Stimulated activated naive CD8-positive, alpha-beta T cell treated with anti-CD3 and anti-CD28 coated beads, Interleukin-15, Interleukin-2, amounts not matched to agents 100 U/mL and 50 U/mL, for 24 hours (primary cell): ENCODE measurements at regions not wholly inside any gene's neighbourhood (a gene's known extent, or its start where the extent isn't known, plus 50 kb on each side); places are given as distances from the start of the nearest gene placed in this dataset.

ENCODE experiments used
- ATAC-seq: fragments of 150-1000 bp; cut with Tn5 transposase; one replicate; pipeline ENCODE4 v1.10.0; 2021
- DNase-seq: peaks from one replicate; pipeline ENCODE4 v3.0.0; 2021

GRCh38 chr2:177058747-177059146, 153.8 kb upstream of the HNRNPA3 start:
- ATAC-seq = no peak

GRCh38 chr2:177059293-177059692, 153.3 kb upstream of the HNRNPA3 start:
- no peak for ATAC-seq
- no peak for DNase-seq

More at GRCh38 chr2:177058747-177059146, 153.8 kb upstream of the HNRNPA3 start:
- no peak for DNase-seq

GRCh38 chr2:177063331-177063730, 149.3 kb upstream of the HNRNPA3 start:
- no peak for DNase-seq
- no peak for ATAC-seq

- no peak for ATAC-seq
Observed at GRCh38 chr2:177064422-177064821, 148.2 kb upstream of the HNRNPA3 start.

GRCh38 chr2:177068967-177069366, 143.6 kb upstream of the HNRNPA3 start:
- peak; percentile 45 for ATAC-seq
- no peak for DNase-seq

More at GRCh38 chr2:177064422-177064821, 148.2 kb upstream of the HNRNPA3 start:
- no peak for DNase-seq

GRCh38 chr2:177072090-177072489, 140.5 kb upstream of the HNRNPA3 start:
- DNase-seq (no peak), ATAC-seq (peak; percentile 63)

- DNase-seq (no peak), ATAC-seq (no peak)
Observed at GRCh38 chr2:177073611-177074010, 139.0 kb upstream of the HNRNPA3 start.

- DNase-seq (no peak), ATAC-seq (no peak)
Observed at GRCh38 chr2:177074099-177074710, 138.4 kb upstream of the HNRNPA3 start.

GRCh38 chr2:177075254-177075653, 137.3 kb upstream of the HNRNPA3 start:
- DNase-seq (no peak), ATAC-seq (no peak)

GRCh38 chr2:177076636-177077179, 135.9 kb upstream of the HNRNPA3 start:
- DNase-seq (no peak), ATAC-seq (no peak)

GRCh38 chr2:177077778-177078177, 134.8 kb upstream of the HNRNPA3 start:
- ATAC-seq (no peak), DNase-seq (no peak)

GRCh38 chr2:177078416-177078815, 134.2 kb upstream of the HNRNPA3 start:
- DNase-seq (no peak), ATAC-seq (no peak)

- DNase-seq (no peak), ATAC-seq (no peak)
Observed at GRCh38 chr2:177078855-177079254, 133.7 kb upstream of the HNRNPA3 start.

- DNase-seq (no peak), ATAC-seq (no peak)
Observed at GRCh38 chr2:177080746-177081284, 131.8 kb upstream of the HNRNPA3 start.

- no peak for ATAC-seq
- no peak for DNase-seq
Observed at GRCh38 chr2:177084607-177085006, 128.0 kb upstream of the HNRNPA3 start.

- ATAC-seq (no peak), DNase-seq (no peak)
Observed at GRCh38 chr2:177088529-177088928, 124.1 kb upstream of the HNRNPA3 start.

- no peak for ATAC-seq
- DNase-seq = no peak
Observed at GRCh38 chr2:177090967-177091366, 121.6 kb upstream of the HNRNPA3 start.

- DNase-seq (no peak), ATAC-seq (no peak)
Observed at GRCh38 chr2:177093371-177093770, 119.2 kb upstream of the HNRNPA3 start.

GRCh38 chr2:177098001-177098613, 114.5 kb upstream of the HNRNPA3 start:
- no peak for ATAC-seq
- no peak for DNase-seq

GRCh38 chr2:177101930-177102329, 110.7 kb upstream of the HNRNPA3 start:
- DNase-seq (no peak), ATAC-seq (no peak)

- ATAC-seq = no peak
- no peak for DNase-seq
Observed at GRCh38 chr2:177106212-177106611, 106.4 kb upstream of the HNRNPA3 start.

GRCh38 chr2:177108890-177109289, 103.7 kb upstream of the HNRNPA3 start:
- ATAC-seq (no peak), DNase-seq (no peak)

- ATAC-seq (no peak), DNase-seq (no peak)
Observed at GRCh38 chr2:177114712-177115111, 97.9 kb upstream of the HNRNPA3 start.

- no peak for ATAC-seq
- DNase-seq = no peak
Observed at GRCh38 chr2:177117755-177118154, 94.8 kb upstream of the HNRNPA3 start.
